H1 (cell line): ENCODE measurements at regions not wholly inside any gene's neighbourhood (a gene's known extent, or its start where the extent isn't known, plus 50 kb on each side); places are given as distances from the start of the nearest gene placed in this dataset.

Source experiments
- KDM1A ChIP-seq: fragments of 200-600, 300-600 bp; sonication (generic); IDR thresholded peaks from 2 replicates; pipeline ENCODE4 v1.7.1; 2016; ENCODE audit warnings: mild to moderate bottlenecking, low read length, borderline replicate concordance
- TF ChIP-seq, protein P1 (sequence below), 3 experiments: IDR thresholded peaks; 1 replicate in 2 of 3; 2 replicates in 1 of 3; pipeline versions ENCODE4 v1.5.1 to v1.6.1; 2011; ENCODE audit warnings: low read length in 3 of 3, mild to moderate bottlenecking in 3 of 3, inconsistent platforms in 2 of 3, low read depth in 1 of 3, moderate library complexity in 1 of 3; ENCODE audit not compliant: insufficient read depth in 1 of 3; ENCODE audit errors: control extremely low read depth in 1 of 3

DNA sequence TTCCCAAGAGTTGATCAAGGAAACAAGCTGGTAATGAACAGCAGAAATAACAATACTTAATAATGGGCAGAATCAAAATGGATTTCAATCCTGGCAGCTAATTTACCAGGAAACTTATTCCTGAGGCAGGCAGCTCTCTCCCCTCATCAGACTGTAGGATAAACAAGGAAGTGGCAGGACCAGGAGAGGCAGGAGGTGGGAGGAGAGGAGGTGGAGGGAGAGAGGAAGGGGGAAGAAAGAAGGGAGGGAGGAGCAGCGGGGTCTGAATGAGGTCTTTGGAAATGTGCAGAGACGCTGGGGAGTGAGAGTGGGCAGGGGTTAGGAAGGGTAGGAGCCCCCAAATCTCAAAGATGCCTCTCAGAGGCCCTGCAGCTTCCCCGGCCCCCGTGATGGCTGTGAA is 231.5 kb downstream of the BCOR start (continued):
- TF ChIP-seq, protein P1, sequence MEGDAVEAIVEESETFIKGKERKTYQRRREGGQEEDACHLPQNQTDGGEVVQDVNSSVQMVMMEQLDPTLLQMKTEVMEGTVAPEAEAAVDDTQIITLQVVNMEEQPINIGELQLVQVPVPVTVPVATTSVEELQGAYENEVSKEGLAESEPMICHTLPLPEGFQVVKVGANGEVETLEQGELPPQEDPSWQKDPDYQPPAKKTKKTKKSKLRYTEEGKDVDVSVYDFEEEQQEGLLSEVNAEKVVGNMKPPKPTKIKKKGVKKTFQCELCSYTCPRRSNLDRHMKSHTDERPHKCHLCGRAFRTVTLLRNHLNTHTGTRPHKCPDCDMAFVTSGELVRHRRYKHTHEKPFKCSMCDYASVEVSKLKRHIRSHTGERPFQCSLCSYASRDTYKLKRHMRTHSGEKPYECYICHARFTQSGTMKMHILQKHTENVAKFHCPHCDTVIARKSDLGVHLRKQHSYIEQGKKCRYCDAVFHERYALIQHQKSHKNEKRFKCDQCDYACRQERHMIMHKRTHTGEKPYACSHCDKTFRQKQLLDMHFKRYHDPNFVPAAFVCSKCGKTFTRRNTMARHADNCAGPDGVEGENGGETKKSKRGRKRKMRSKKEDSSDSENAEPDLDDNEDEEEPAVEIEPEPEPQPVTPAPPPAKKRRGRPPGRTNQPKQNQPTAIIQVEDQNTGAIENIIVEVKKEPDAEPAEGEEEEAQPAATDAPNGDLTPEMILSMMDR (IDR thresholded peaks at IDR 0.05; ENCODE audit: control extremely low read depth in 1 of 3, insufficient read depth in 1 of 3, low read depth in 1 of 3, low read length in 3 of 3) = no peak
- TF ChIP-seq KDM1A = no peak
